ENCODE measurements at regions not wholly inside any gene's neighbourhood (a gene's known extent, or its start where the extent isn't known, plus 50 kb on each side); places are given as distances from the start of the nearest gene placed in this dataset.
A peak's percentile ranks its signal among the peaks of the same experiment; 100 is the strongest.
"Not testable (repeated sequence)": the region's sequence is repeated elsewhere in the genome, so short reads cannot be mapped to it uniquely, and the experiment has no call there.

- Histone ChIP-seq H3K9ac (ENCODE audit: low read depth, low read length) (no peak overlapping the region), H3K4me3 (ENCODE audit: low read depth, low read length) (no peak overlapping the region), H3K9me3 (ENCODE audit: control insufficient read depth, insufficient read depth, low read length) (no peaks in the 10 kb centered on the region)
Measured at GRCh38 chr3:30539206-30539605, 67.2 kb upstream of the TGFBR2 start.

GRCh38 chr3:30539772-30540171, 66.6 kb upstream of the TGFBR2 start:
- Histone ChIP-seq H3K4me3 (ENCODE audit: low read depth, low read length) (no peak overlapping the region), H3K9me3 (ENCODE audit: control insufficient read depth, insufficient read depth, low read length) (no peaks in the 10 kb centered on the region)

More at GRCh38 chr3:30539206-30539605, 67.2 kb upstream of the TGFBR2 start:
- no peaks in the 10 kb centered on the region for H3K36me3 ChIP-seq (ENCODE audit: control insufficient read depth, insufficient read depth, low read length)
- H3K27me3 ChIP-seq (ENCODE audit: control insufficient read depth, insufficient read depth, low read length), result no peaks in the 10 kb centered on the region
- H3K4me1 ChIP-seq (ENCODE audit: control insufficient read depth, insufficient read depth, low read length), result no peaks in the 10 kb centered on the region

GRCh38 chr3:30541156-30541555, 65.2 kb upstream of the TGFBR2 start:
- H3K36me3 ChIP-seq (ENCODE audit: control insufficient read depth, insufficient read depth, low read length); H3K9me3 ChIP-seq (ENCODE audit: control insufficient read depth, insufficient read depth, low read length); H3K9ac ChIP-seq (ENCODE audit: low read depth, low read length); H3K4me3 ChIP-seq (ENCODE audit: low read depth, low read length); H3K27me3 ChIP-seq (ENCODE audit: control insufficient read depth, insufficient read depth, low read length); H3K4me1 ChIP-seq (ENCODE audit: control insufficient read depth, insufficient read depth, low read length): not testable (repeated sequence)

More at GRCh38 chr3:30539772-30540171, 66.6 kb upstream of the TGFBR2 start:
- H3K36me3 ChIP-seq (ENCODE audit: control insufficient read depth, insufficient read depth, low read length), result no peaks in the 10 kb centered on the region
- H3K9ac ChIP-seq (ENCODE audit: low read depth, low read length), result no peak overlapping the region
- no peaks in the 10 kb centered on the region for H3K4me1 ChIP-seq (ENCODE audit: control insufficient read depth, insufficient read depth, low read length)
- H3K27me3 ChIP-seq (ENCODE audit: control insufficient read depth, insufficient read depth, low read length), result no peaks in the 10 kb centered on the region

- Histone ChIP-seq H3K4me1 (ENCODE audit: control insufficient read depth, insufficient read depth, low read length) (no peaks in the 10 kb centered on the region), H3K9me3 (ENCODE audit: control insufficient read depth, insufficient read depth, low read length) (no peaks in the 10 kb centered on the region), H3K4me3 (ENCODE audit: low read depth, low read length) (no peak overlapping the region), H3K9ac (ENCODE audit: low read depth, low read length) (no peak overlapping the region), H3K27me3 (ENCODE audit: control insufficient read depth, insufficient read depth, low read length) (no peaks in the 10 kb centered on the region), H3K36me3 (ENCODE audit: control insufficient read depth, insufficient read depth, low read length) (no peaks in the 10 kb centered on the region)
Measured at GRCh38 chr3:30542897-30543296, 63.5 kb upstream of the TGFBR2 start.

- Histone ChIP-seq H3K4me1 (ENCODE audit: control insufficient read depth, insufficient read depth, low read length) (peaks cover 8% of the 10 kb centered on the region), H3K4me3 (ENCODE audit: low read depth, low read length) (no peak overlapping the region), H3K27me3 (ENCODE audit: control insufficient read depth, insufficient read depth, low read length) (no peaks in the 10 kb centered on the region), H3K9ac (ENCODE audit: low read depth, low read length) (no peak overlapping the region), H3K9me3 (ENCODE audit: control insufficient read depth, insufficient read depth, low read length) (no peaks in the 10 kb centered on the region), H3K36me3 (ENCODE audit: control insufficient read depth, insufficient read depth, low read length) (no peaks in the 10 kb centered on the region)
Measured at GRCh38 chr3:30544812-30545211, 61.6 kb upstream of the TGFBR2 start.

GRCh38 chr3:30546934-30547333, 59.5 kb upstream of the TGFBR2 start:
- Histone ChIP-seq H3K9ac (ENCODE audit: low read depth, low read length) (no peak overlapping the region), H3K4me1 (ENCODE audit: control insufficient read depth, insufficient read depth, low read length) (peaks cover 18% of the 10 kb centered on the region), H3K27me3 (ENCODE audit: control insufficient read depth, insufficient read depth, low read length) (no peaks in the 10 kb centered on the region), H3K9me3 (ENCODE audit: control insufficient read depth, insufficient read depth, low read length) (no peaks in the 10 kb centered on the region), H3K4me3 (ENCODE audit: low read depth, low read length) (no peak overlapping the region), H3K36me3 (ENCODE audit: control insufficient read depth, insufficient read depth, low read length) (no peaks in the 10 kb centered on the region)

GRCh38 chr3:30547716-30548115, 58.7 kb upstream of the TGFBR2 start:
- no peak overlapping the region for H3K4me3 ChIP-seq (ENCODE audit: low read depth, low read length)
- H3K9ac ChIP-seq (ENCODE audit: low read depth, low read length), result no peak overlapping the region
- H3K36me3 ChIP-seq (ENCODE audit: control insufficient read depth, insufficient read depth, low read length), result no peaks in the 10 kb centered on the region
- H3K27me3 ChIP-seq (ENCODE audit: control insufficient read depth, insufficient read depth, low read length), result no peaks in the 10 kb centered on the region
- peaks cover 22% of the 10 kb centered on the region for H3K4me1 ChIP-seq (ENCODE audit: control insufficient read depth, insufficient read depth, low read length)
- H3K9me3 ChIP-seq (ENCODE audit: control insufficient read depth, insufficient read depth, low read length), result no peaks in the 10 kb centered on the region

GRCh38 chr3:30548600-30548999, 57.8 kb upstream of the TGFBR2 start:
- H3K4me3 ChIP-seq (ENCODE audit: low read depth, low read length), result no peak overlapping the region

GRCh38 chr3:30549600-30549999, 56.8 kb upstream of the TGFBR2 start:
- no peaks in the 10 kb centered on the region for H3K36me3 ChIP-seq (ENCODE audit: control insufficient read depth, insufficient read depth, low read length)
- H3K9ac ChIP-seq (ENCODE audit: low read depth, low read length), result no peak overlapping the region
- no peaks in the 10 kb centered on the region for H3K9me3 ChIP-seq (ENCODE audit: control insufficient read depth, insufficient read depth, low read length)
- peaks cover 24% of the 10 kb centered on the region for H3K4me1 ChIP-seq (ENCODE audit: control insufficient read depth, insufficient read depth, low read length)
- no peaks in the 10 kb centered on the region for H3K27me3 ChIP-seq (ENCODE audit: control insufficient read depth, insufficient read depth, low read length)
- H3K4me3 ChIP-seq (ENCODE audit: low read depth, low read length), result no peak overlapping the region

More at GRCh38 chr3:30548600-30548999, 57.8 kb upstream of the TGFBR2 start:
- H3K9ac ChIP-seq (ENCODE audit: low read depth, low read length), result no peak overlapping the region
- H3K27me3 ChIP-seq (ENCODE audit: control insufficient read depth, insufficient read depth, low read length), result no peaks in the 10 kb centered on the region
- no peaks in the 10 kb centered on the region for H3K9me3 ChIP-seq (ENCODE audit: control insufficient read depth, insufficient read depth, low read length)
- H3K36me3 ChIP-seq (ENCODE audit: control insufficient read depth, insufficient read depth, low read length), result no peaks in the 10 kb centered on the region
- H3K4me1 ChIP-seq (ENCODE audit: control insufficient read depth, insufficient read depth, low read length), result peaks cover 24% of the 10 kb centered on the region

- no peak overlapping the region for H3K9ac ChIP-seq (ENCODE audit: low read depth, low read length)
- no peaks in the 10 kb centered on the region for H3K9me3 ChIP-seq (ENCODE audit: control insufficient read depth, insufficient read depth, low read length)
- peaks cover 24% of the 10 kb centered on the region for H3K4me1 ChIP-seq (ENCODE audit: control insufficient read depth, insufficient read depth, low read length)
- H3K36me3 ChIP-seq (ENCODE audit: control insufficient read depth, insufficient read depth, low read length), result no peaks in the 10 kb centered on the region
- no peak overlapping the region for H3K4me3 ChIP-seq (ENCODE audit: low read depth, low read length)
- H3K27me3 ChIP-seq (ENCODE audit: control insufficient read depth, insufficient read depth, low read length), result no peaks in the 10 kb centered on the region
Measured at GRCh38 chr3:30550246-30550645, 56.2 kb upstream of the TGFBR2 start.

GRCh38 chr3:30551266-30551665, 55.1 kb upstream of the TGFBR2 start:
- H3K4me3 ChIP-seq (ENCODE audit: low read depth, low read length), result peak overlapping the region; percentile 3
- H3K9me3 ChIP-seq (ENCODE audit: control insufficient read depth, insufficient read depth, low read length), result no peaks in the 10 kb centered on the region
- H3K36me3 ChIP-seq (ENCODE audit: control insufficient read depth, insufficient read depth, low read length), result no peaks in the 10 kb centered on the region
- no peak overlapping the region for H3K9ac ChIP-seq (ENCODE audit: low read depth, low read length)
- peaks cover 24% of the 10 kb centered on the region for H3K4me1 ChIP-seq (ENCODE audit: control insufficient read depth, insufficient read depth, low read length)
- no peaks in the 10 kb centered on the region for H3K27me3 ChIP-seq (ENCODE audit: control insufficient read depth, insufficient read depth, low read length)

GRCh38 chr3:30551927-30552326, 54.5 kb upstream of the TGFBR2 start:
- Histone ChIP-seq H3K27me3 (ENCODE audit: control insufficient read depth, insufficient read depth, low read length) (no peaks in the 10 kb centered on the region), H3K9me3 (ENCODE audit: control insufficient read depth, insufficient read depth, low read length) (no peaks in the 10 kb centered on the region), H3K4me3 (ENCODE audit: low read depth, low read length) (no peak overlapping the region), H3K9ac (ENCODE audit: low read depth, low read length) (no peak overlapping the region), H3K4me1 (ENCODE audit: control insufficient read depth, insufficient read depth, low read length) (peaks cover 24% of the 10 kb centered on the region), H3K36me3 (ENCODE audit: control insufficient read depth, insufficient read depth, low read length) (no peaks in the 10 kb centered on the region)
